ENCODE measurements at regions not wholly inside any gene's neighbourhood (a gene's known extent, or its start where the extent isn't known, plus 50 kb on each side); places are given as distances from the start of the nearest gene placed in this dataset.

- H3K27ac ChIP-seq, result no peak overlapping the region
- no peaks in the 10 kb centered on the region for H3K27me3 ChIP-seq
- no peaks in the 10 kb centered on the region for H3K4me1 ChIP-seq
- TF ChIP-seq, protein P1, sequence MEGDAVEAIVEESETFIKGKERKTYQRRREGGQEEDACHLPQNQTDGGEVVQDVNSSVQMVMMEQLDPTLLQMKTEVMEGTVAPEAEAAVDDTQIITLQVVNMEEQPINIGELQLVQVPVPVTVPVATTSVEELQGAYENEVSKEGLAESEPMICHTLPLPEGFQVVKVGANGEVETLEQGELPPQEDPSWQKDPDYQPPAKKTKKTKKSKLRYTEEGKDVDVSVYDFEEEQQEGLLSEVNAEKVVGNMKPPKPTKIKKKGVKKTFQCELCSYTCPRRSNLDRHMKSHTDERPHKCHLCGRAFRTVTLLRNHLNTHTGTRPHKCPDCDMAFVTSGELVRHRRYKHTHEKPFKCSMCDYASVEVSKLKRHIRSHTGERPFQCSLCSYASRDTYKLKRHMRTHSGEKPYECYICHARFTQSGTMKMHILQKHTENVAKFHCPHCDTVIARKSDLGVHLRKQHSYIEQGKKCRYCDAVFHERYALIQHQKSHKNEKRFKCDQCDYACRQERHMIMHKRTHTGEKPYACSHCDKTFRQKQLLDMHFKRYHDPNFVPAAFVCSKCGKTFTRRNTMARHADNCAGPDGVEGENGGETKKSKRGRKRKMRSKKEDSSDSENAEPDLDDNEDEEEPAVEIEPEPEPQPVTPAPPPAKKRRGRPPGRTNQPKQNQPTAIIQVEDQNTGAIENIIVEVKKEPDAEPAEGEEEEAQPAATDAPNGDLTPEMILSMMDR (IDR thresholded peaks at IDR 0.05), result no peak
- no peaks in the 10 kb centered on the region for H3K9me3 ChIP-seq
- H3K36me3 ChIP-seq, result no peaks in the 10 kb centered on the region
- H3K4me3 ChIP-seq, result no peak overlapping the region
- no peak for DNase-seq (ENCODE audit: low spot score)
Measured at GRCh38 chr5:120396186-120396585, 67.9 kb upstream of the PRR16 start.

- no peaks in the 10 kb centered on the region for H3K36me3 ChIP-seq
- H3K27ac ChIP-seq, result no peak overlapping the region
- TF ChIP-seq, protein P1 (IDR thresholded peaks at IDR 0.05), result no peak
- no peak for DNase-seq (ENCODE audit: low spot score)
- peaks cover 0 to under 1% of the 10 kb centered on the region in 2 donors for H3K4me1 ChIP-seq
- H3K4me3 ChIP-seq, result no peak overlapping the region
- peaks cover 0 to 4% of the 10 kb centered on the region in 2 donors for H3K9me3 ChIP-seq
- no peaks in the 10 kb centered on the region for H3K27me3 ChIP-seq
Measured at GRCh38 chr5:120400356-120400755, 63.7 kb upstream of the PRR16 start.

- Histone ChIP-seq H3K27ac (no peak overlapping the region), H3K9me3 (peaks cover 0 to 4% of the 10 kb centered on the region in 2 donors), H3K36me3 (no peaks in the 10 kb centered on the region), H3K27me3 (no peaks in the 10 kb centered on the region), H3K4me3 (no peak overlapping the region), H3K4me1 (peaks cover 0 to 9% of the 10 kb centered on the region in 2 donors)
- no peak for DNase-seq (ENCODE audit: low spot score)
- TF ChIP-seq, protein P1 (IDR thresholded peaks at IDR 0.05), result no peak
Measured at GRCh38 chr5:120402606-120403005, 61.5 kb upstream of the PRR16 start.

GRCh38 chr5:120405286-120405864 is 58.7 kb upstream of the PRR16 start:
- peaks cover 0 to 9% of the 10 kb centered on the region in 2 donors for H3K4me1 ChIP-seq
- H3K27me3 ChIP-seq, result no peaks in the 10 kb centered on the region
- TF ChIP-seq, protein P1 (IDR thresholded peaks at IDR 0.05), result no peak
- peaks cover 0 to 4% of the 10 kb centered on the region in 2 donors for H3K9me3 ChIP-seq
- H3K4me3 ChIP-seq, result no peak overlapping the region
- peak overlapping the region in 1 of 2 donors; percentile 14 for H3K27ac ChIP-seq
- no peaks in the 10 kb centered on the region for H3K36me3 ChIP-seq
- no peak for DNase-seq (ENCODE audit: low spot score)

GRCh38 chr5:120405923-120406322 is 58.2 kb upstream of the PRR16 start:
- DNase-seq (ENCODE audit: low spot score), result no peak
- TF ChIP-seq, protein P1 (IDR thresholded peaks at IDR 0.05), result no peak

DNA sequence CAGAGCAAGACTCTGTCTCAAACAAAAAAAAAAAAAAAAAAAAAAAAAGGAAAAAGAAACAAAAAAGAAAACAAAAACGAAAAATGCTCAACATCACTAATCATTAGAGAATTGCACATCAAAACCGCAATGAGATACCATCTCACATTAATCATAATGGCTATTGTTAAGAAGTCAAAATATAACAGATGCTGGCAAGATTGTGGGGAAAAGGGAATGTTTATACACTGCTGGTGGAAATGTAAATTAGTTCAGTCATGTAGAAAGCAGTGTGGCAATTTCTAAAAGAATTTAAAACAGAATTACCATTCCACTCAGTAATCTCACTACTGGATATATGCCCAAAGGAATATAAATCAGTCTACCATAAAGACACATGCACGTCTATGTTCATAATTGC is 50.4 kb upstream of the PRR16 start:
- TF ChIP-seq, protein P1 (IDR thresholded peaks at IDR 0.05), result no peak
- no peak overlapping the region for H3K27ac ChIP-seq
- no peaks in the 10 kb centered on the region for H3K27me3 ChIP-seq
- no peaks in the 10 kb centered on the region for H3K9me3 ChIP-seq
- H3K4me3 ChIP-seq, result no peak overlapping the region
- DNase-seq (ENCODE audit: low spot score), result no peak
- H3K36me3 ChIP-seq, result no peaks in the 10 kb centered on the region
- no peaks in the 10 kb centered on the region for H3K4me1 ChIP-seq

More at GRCh38 chr5:120405923-120406322, 58.2 kb upstream of the PRR16 start:
- Histone ChIP-seq H3K27ac (peak overlapping the region in 1 of 2 donors; percentile 14), H3K27me3 (no peaks in the 10 kb centered on the region), H3K4me3 (no peak overlapping the region), H3K9me3 (peaks cover 0 to 4% of the 10 kb centered on the region in 2 donors), H3K4me1 (peaks cover 0 to 9% of the 10 kb centered on the region in 2 donors), H3K36me3 (no peaks in the 10 kb centered on the region)

Data from right atrium auricular region (tissue), 2 donors.